ENCODE measurements at regions not wholly inside any gene's neighbourhood (a gene's known extent, or its start where the extent isn't known, plus 50 kb on each side); places are given as distances from the start of the nearest gene placed in this dataset.

- no peaks in the 10 kb centered on the region for H3K79me2 ChIP-seq (ENCODE audit: insufficient read depth)
- H3K36me3 ChIP-seq (ENCODE audit: low read depth), result no peaks in the 10 kb centered on the region
- no peaks in the 10 kb centered on the region for H3K9me2 ChIP-seq (ENCODE audit: insufficient read depth)
- no peak for DNase-seq
- H3K9me3 ChIP-seq (ENCODE audit: low read depth), result no peaks in the 10 kb centered on the region
- no peak overlapping the region for H3K4me2 ChIP-seq (ENCODE audit: unreplicated experiment)
- H3K27me3 ChIP-seq (replicated peaks; ENCODE audit: insufficient read depth), result no peaks in the 10 kb centered on the region
- no peak overlapping the region for H3K4me3 ChIP-seq
- no peak overlapping the region for H3K9ac ChIP-seq
- no peaks in the 10 kb centered on the region for H4K20me1 ChIP-seq (ENCODE audit: insufficient read depth)
- H3K4me1 ChIP-seq (ENCODE audit: insufficient read depth), result no peaks in the 10 kb centered on the region
- no peaks in the 10 kb centered on the region for H3F3A ChIP-seq (ENCODE audit: insufficient read depth)
- TF ChIP-seq EZH2phosphoT487 (IDR thresholded peaks at IDR 0.05; ENCODE audit: insufficient read depth, low read depth) (no peak), EZH2 (IDR thresholded peaks at IDR 0.05; ENCODE audit: insufficient read depth, poor library complexity, severe bottlenecking) (no peak)
- WGBS, 2 experiments (ENCODE audit: low coverage in 1 of 2, low lambda C conversion rate in 2 of 2, missing lambda C conversion rate in 2 of 2), result 97 to 98% methylated on average over 2 of the region's 2 CpGs
- H2AFZ ChIP-seq, result no peak overlapping the region
- H3K27ac ChIP-seq, result no peak overlapping the region
- in situ Hi-C loops (cut with MboI), result no loop called here
Measured at GRCh38 chr2:18871430-18871829, 282.1 kb upstream of the NT5C1B start.

GRCh38 chr2:18870307-18870706 is 280.9 kb upstream of the NT5C1B start:
- Histone ChIP-seq H3F3A (ENCODE audit: insufficient read depth) (no peaks in the 10 kb centered on the region), H3K4me2 (ENCODE audit: unreplicated experiment) (no peak overlapping the region), H3K4me3 (no peak overlapping the region), H3K27ac (no peak overlapping the region), H3K79me2 (ENCODE audit: insufficient read depth) (no peaks in the 10 kb centered on the region), H2AFZ (no peak overlapping the region), H3K9me3 (ENCODE audit: low read depth) (no peaks in the 10 kb centered on the region), H3K9ac (no peak overlapping the region), H3K9me2 (ENCODE audit: insufficient read depth) (no peaks in the 10 kb centered on the region), H3K4me1 (ENCODE audit: insufficient read depth) (no peaks in the 10 kb centered on the region), H3K36me3 (ENCODE audit: low read depth) (no peaks in the 10 kb centered on the region), H4K20me1 (ENCODE audit: insufficient read depth) (no peaks in the 10 kb centered on the region), H3K27me3 (replicated peaks; ENCODE audit: insufficient read depth) (no peaks in the 10 kb centered on the region)
- TF ChIP-seq EZH2phosphoT487 (IDR thresholded peaks at IDR 0.05; ENCODE audit: insufficient read depth, low read depth) (no peak), EZH2 (IDR thresholded peaks at IDR 0.05; ENCODE audit: insufficient read depth, poor library complexity, severe bottlenecking) (no peak)
- in situ Hi-C loops (cut with MboI), result no loop called here
- DNase-seq, result no peak

- Histone ChIP-seq H3K36me3 (ENCODE audit: low read depth) (no peaks in the 10 kb centered on the region), H3K9me2 (ENCODE audit: insufficient read depth) (no peaks in the 10 kb centered on the region), H3K27me3 (replicated peaks; ENCODE audit: insufficient read depth) (no peaks in the 10 kb centered on the region), H3K79me2 (ENCODE audit: insufficient read depth) (no peaks in the 10 kb centered on the region), H3K4me2 (ENCODE audit: unreplicated experiment) (no peak overlapping the region), H2AFZ (no peak overlapping the region), H3F3A (ENCODE audit: insufficient read depth) (0 out of 2 replicates have a peak, but pooled peaks cover 5% of the 10 kb centered on the region), H3K4me1 (ENCODE audit: insufficient read depth) (peaks cover 3% of the 10 kb centered on the region; the same call in 1 of the 2 replicates), H3K9ac (no peak overlapping the region), H4K20me1 (ENCODE audit: insufficient read depth) (no peaks in the 10 kb centered on the region), H3K4me3 (no peak overlapping the region), H3K27ac (no peak overlapping the region), H3K9me3 (ENCODE audit: low read depth) (no peaks in the 10 kb centered on the region)
- TF ChIP-seq EZH2phosphoT487 (IDR thresholded peaks at IDR 0.05; ENCODE audit: insufficient read depth, low read depth) (no peak), EZH2 (IDR thresholded peaks at IDR 0.05; ENCODE audit: insufficient read depth, poor library complexity, severe bottlenecking) (no peak)
- in situ Hi-C loops (cut with MboI), result no loop called here
- DNase-seq, result no peak
Measured at GRCh38 chr2:18861951-18862350, 272.6 kb upstream of the NT5C1B start.

- TF ChIP-seq EZH2 (IDR thresholded peaks at IDR 0.05; ENCODE audit: insufficient read depth, poor library complexity, severe bottlenecking), result no peak
- TF ChIP-seq EZH2phosphoT487 (IDR thresholded peaks at IDR 0.05; ENCODE audit: insufficient read depth, low read depth), result no peak
- no peaks in the 10 kb centered on the region for H3K36me3 ChIP-seq (ENCODE audit: low read depth)
- no peak overlapping the region for H3K4me3 ChIP-seq
- DNase-seq, result no peak
- H2AFZ ChIP-seq, result no peak overlapping the region
- no peaks in the 10 kb centered on the region for H3K9me2 ChIP-seq (ENCODE audit: insufficient read depth)
- H3K9me3 ChIP-seq (ENCODE audit: low read depth), result no peaks in the 10 kb centered on the region
- 0 out of 2 replicates have a peak, but pooled peaks cover 11% of the 10 kb centered on the region for H3F3A ChIP-seq (ENCODE audit: insufficient read depth)
- no peaks in the 10 kb centered on the region for H3K79me2 ChIP-seq (ENCODE audit: insufficient read depth)
- H3K27ac ChIP-seq, result no peak overlapping the region
- peaks cover 8% of the 10 kb centered on the region; the same call in 1 of the 2 replicates for H3K4me1 ChIP-seq (ENCODE audit: insufficient read depth)
- no peak overlapping the region for H3K9ac ChIP-seq
- no peak overlapping the region for H3K4me2 ChIP-seq (ENCODE audit: unreplicated experiment)
- in situ Hi-C loops (cut with MboI), result no loop called here
- no peaks in the 10 kb centered on the region for H3K27me3 ChIP-seq (replicated peaks; ENCODE audit: insufficient read depth)
- H4K20me1 ChIP-seq (ENCODE audit: insufficient read depth), result no peaks in the 10 kb centered on the region
Measured at GRCh38 chr2:18860179-18860578, 270.8 kb upstream of the NT5C1B start.

GRCh38 chr2:18856765-18857164 is 267.4 kb upstream of the NT5C1B start:
- Histone ChIP-seq H3K79me2 (ENCODE audit: insufficient read depth) (no peaks in the 10 kb centered on the region), H3K4me1 (ENCODE audit: insufficient read depth) (peaks cover 8% of the 10 kb centered on the region; the same call in 1 of the 2 replicates), H3K4me2 (ENCODE audit: unreplicated experiment) (no peak overlapping the region), H3K27me3 (replicated peaks; ENCODE audit: insufficient read depth) (no peaks in the 10 kb centered on the region), H3K4me3 (no peak overlapping the region), H2AFZ (no peak overlapping the region), H3K36me3 (ENCODE audit: low read depth) (no peaks in the 10 kb centered on the region), H3K9me2 (ENCODE audit: insufficient read depth) (no peaks in the 10 kb centered on the region), H4K20me1 (ENCODE audit: insufficient read depth) (no peaks in the 10 kb centered on the region), H3K9me3 (ENCODE audit: low read depth) (no peaks in the 10 kb centered on the region), H3F3A (ENCODE audit: insufficient read depth) (0 out of 2 replicates have a peak, but pooled peaks cover 11% of the 10 kb centered on the region), H3K9ac (no peak overlapping the region), H3K27ac (no peak overlapping the region)
- DNase-seq, result peak; percentile 39
- TF ChIP-seq EZH2phosphoT487 (IDR thresholded peaks at IDR 0.05; ENCODE audit: insufficient read depth, low read depth) (0 out of 2 replicates have a peak, but pooled peaks have one; percentile 46), EZH2 (IDR thresholded peaks at IDR 0.05; ENCODE audit: insufficient read depth, poor library complexity, severe bottlenecking) (no peak)
- in situ Hi-C loops (cut with MboI), result no loop called here
